ENCODE measurements at regions not wholly inside any gene's neighbourhood (a gene's known extent, or its start where the extent isn't known, plus 50 kb on each side); places are given as distances from the start of the nearest gene placed in this dataset.

GRCh38 chr4:28730304-28730703, 1869.7 kb downstream of the STIM2 start:
- intact Hi-C loops (cut with micrococcal nuclease; ENCODE audit: unreplicated experiment), result no loop called here
- ATAC-seq (no peak), FAIRE-seq (no peak), DNase-seq (ENCODE audit: low read depth, low spot score) (no peak)
- H3K36me3 ChIP-seq (ENCODE audit: control insufficient read depth in 2 of 2, insufficient read depth in 2 of 2, low read length in 1 of 2), result no peaks in the 10 kb centered on the region
- ChIA-PET POLR2A (no interaction called here), SMC1A (ENCODE audit: uncharacterized antibody, unreplicated experiment) (no interaction called here), CTCF (no interaction called here), RAD21 (ENCODE audit: unreplicated experiment) (no interaction called here)
- no peak overlapping the region for H3K9ac ChIP-seq (ENCODE audit: control insufficient read depth, insufficient read depth, low read length)
- H4K20me1 ChIP-seq (ENCODE audit: control insufficient read depth, insufficient read depth), result no peaks in the 10 kb centered on the region
- H3K27ac ChIP-seq (ENCODE audit: control insufficient read depth, insufficient read depth), result no peak overlapping the region
- TF ChIP-seq RCOR1 (conservative IDR thresholded peaks at IDR 0.05; ENCODE audit: low read depth, low read length) (no peak), SUPT20H (IDR thresholded peaks at IDR 0.05; ENCODE audit: borderline replicate concordance, control insufficient read depth, low read depth, low read length) (no peak), YY1 (IDR thresholded peaks at IDR 0.05; ENCODE audit: low read depth, low read length) (no peak), TBL1XR1 (IDR thresholded peaks at IDR 0.05; ENCODE audit: low read depth, low read length) (no peak), ZNF24 (IDR thresholded peaks at IDR 0.05) (no peak), ZSCAN29 (IDR thresholded peaks at IDR 0.05) (no peak), SP1 (IDR thresholded peaks at IDR 0.05; ENCODE audit: low read depth, low read length) (no peak), ELK1 (IDR thresholded peaks at IDR 0.05; ENCODE audit: low read depth, low read length) (no peak), ATF3 (IDR thresholded peaks at IDR 0.05; ENCODE audit: borderline replicate concordance, extremely low read depth, low read depth, low read length) (no peak)
- no peak overlapping the region for H3K4me2 ChIP-seq (ENCODE audit: control insufficient read depth, insufficient read depth)
- H3K79me2 ChIP-seq (ENCODE audit: control insufficient read depth, insufficient read depth, low read length), result no peaks in the 10 kb centered on the region
- WGBS (ENCODE audit: insufficient coverage, insufficient replicate concordance, low lambda C conversion rate, missing lambda C conversion rate), result 3% methylated on average over 2 of the region's 2 CpGs
- H2AFZ ChIP-seq (ENCODE audit: control insufficient read depth, low read depth, low read length), result no peak overlapping the region
- no peaks in the 10 kb centered on the region for H3K9me3 ChIP-seq (replicated peaks; ENCODE audit: control insufficient read depth, insufficient read depth, low read length)
- BruUV-seq (replicated peaks), result no TSS peak
- no peak overlapping the region for H3K4me3 ChIP-seq
- in situ Hi-C loops (cut with MboI), result no loop called here
- no peaks in the 10 kb centered on the region for H3K27me3 ChIP-seq (replicated peaks in 1 of 2; ENCODE audit: control insufficient read depth in 2 of 2, insufficient read depth in 2 of 2, low read length in 1 of 2)
- H3K4me1 ChIP-seq (ENCODE audit: control insufficient read depth, insufficient read depth, low read length), result no peaks in the 10 kb centered on the region

Measured in GM12878 (cell line).